ENCODE measurements at regions not wholly inside any gene's neighbourhood (a gene's known extent, or its start where the extent isn't known, plus 50 kb on each side); places are given as distances from the start of the nearest gene placed in this dataset.

DNA sequence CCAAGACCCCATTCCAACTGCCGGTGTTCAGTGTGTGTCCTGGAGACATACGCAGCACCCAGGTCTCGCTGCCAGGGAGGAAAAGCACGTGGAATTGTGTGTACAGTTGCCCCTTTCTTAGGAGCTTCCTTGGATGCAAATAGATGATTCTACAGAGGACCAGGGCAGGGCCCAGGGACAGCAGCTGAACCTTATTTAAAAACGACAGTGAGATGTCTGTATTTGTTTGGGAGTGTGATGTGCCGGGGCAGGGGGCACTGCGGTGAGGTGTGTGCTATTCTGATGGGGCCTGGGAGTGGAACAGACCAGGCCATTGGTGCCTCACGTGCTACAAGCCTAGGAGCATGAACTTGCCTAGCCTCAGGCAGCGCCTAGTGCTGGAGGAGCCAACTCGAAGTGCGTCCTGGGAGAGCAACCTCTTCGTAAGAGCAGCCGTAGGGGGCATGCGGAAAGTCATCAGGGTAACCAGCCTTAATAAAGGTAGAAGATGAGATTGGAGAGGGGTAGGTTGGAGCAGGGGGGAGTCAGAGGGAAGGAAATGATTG, 98.3 kb upstream of the ESRRB start:
- TF ChIP-seq POLR2AphosphoS5 (IDR thresholded peaks at IDR 0.05; ENCODE audit: low read depth, low read length): no peak
- TF ChIP-seq TAF1 (IDR thresholded peaks at IDR 0.05; ENCODE audit: low read depth, low read length): no peak
- no peak for TF ChIP-seq POLR2A (IDR thresholded peaks at IDR 0.05; ENCODE audit: low read depth, low read length)
- no peak for TF ChIP-seq SPI1 (IDR thresholded peaks at IDR 0.05; ENCODE audit: low read depth, low read length)
